ENCODE measurements at regions not wholly inside any gene's neighbourhood (a gene's known extent, or its start where the extent isn't known, plus 50 kb on each side); places are given as distances from the start of the nearest gene placed in this dataset.
A peak's percentile ranks its signal among the peaks of the same experiment; 100 is the strongest.
"Not testable (repeated sequence)": the region's sequence is repeated elsewhere in the genome, so short reads cannot be mapped to it uniquely, and the experiment has no call there.

GRCh38 chr3:39651993-39652739 is 157.2 kb upstream of the MYRIP start:
- no peak for DNase-seq (ENCODE audit: low read depth)
- H3K4me3 ChIP-seq (replicated peaks; ENCODE audit: low read depth, low read length), result no peak overlapping the region
- TF ChIP-seq CTCF (IDR thresholded peaks at IDR 0.05; ENCODE audit: low read length, missing control alignments), result no peak

GRCh38 chr3:39655718-39656117 is 153.7 kb upstream of the MYRIP start:
- DNase-seq (ENCODE audit: low read depth); H3K4me3 ChIP-seq (replicated peaks; ENCODE audit: low read depth, low read length): not testable (repeated sequence)

GRCh38 chr3:39657075-39657474 is 152.3 kb upstream of the MYRIP start:
- no peak for DNase-seq (ENCODE audit: low read depth)
- TF ChIP-seq CTCF (IDR thresholded peaks at IDR 0.05; ENCODE audit: low read length, missing control alignments), result no peak
- H3K4me3 ChIP-seq (replicated peaks; ENCODE audit: low read depth, low read length), result no peak overlapping the region

GRCh38 chr3:39657775-39658174 is 151.6 kb upstream of the MYRIP start:
- H3K4me3 ChIP-seq (replicated peaks; ENCODE audit: low read depth, low read length), result no peak overlapping the region
- no peak for TF ChIP-seq CTCF (IDR thresholded peaks at IDR 0.05; ENCODE audit: low read length, missing control alignments)

GRCh38 chr3:39664931-39665330 is 144.5 kb upstream of the MYRIP start:
- H3K4me3 ChIP-seq (replicated peaks; ENCODE audit: low read depth, low read length), result no peak overlapping the region
- no peak for DNase-seq (ENCODE audit: low read depth)
- TF ChIP-seq CTCF (IDR thresholded peaks at IDR 0.05; ENCODE audit: low read length, missing control alignments), result no peak

More at GRCh38 chr3:39657775-39658174, 151.6 kb upstream of the MYRIP start:
- no peak for DNase-seq (ENCODE audit: low read depth)

GRCh38 chr3:39665441-39665840 is 144.0 kb upstream of the MYRIP start:
- TF ChIP-seq CTCF (IDR thresholded peaks at IDR 0.05; ENCODE audit: low read length, missing control alignments), result no peak
- H3K4me3 ChIP-seq (replicated peaks; ENCODE audit: low read depth, low read length), result no peak overlapping the region
- DNase-seq (ENCODE audit: low read depth), result no peak

GRCh38 chr3:39668420-39668819 is 141.0 kb upstream of the MYRIP start:
- peak; percentile 84 for TF ChIP-seq CTCF (IDR thresholded peaks at IDR 0.05; ENCODE audit: low read length, missing control alignments)
- peak; percentile 74 for DNase-seq (ENCODE audit: low read depth)
- H3K4me3 ChIP-seq (replicated peaks; ENCODE audit: low read depth, low read length), result no peak overlapping the region
